ENCODE measurements at regions not wholly inside any gene's neighbourhood (a gene's known extent, or its start where the extent isn't known, plus 50 kb on each side); places are given as distances from the start of the nearest gene placed in this dataset.
"Not testable (repeated sequence)": the region's sequence is repeated elsewhere in the genome, so short reads cannot be mapped to it uniquely, and the experiment has no call there.

DNA sequence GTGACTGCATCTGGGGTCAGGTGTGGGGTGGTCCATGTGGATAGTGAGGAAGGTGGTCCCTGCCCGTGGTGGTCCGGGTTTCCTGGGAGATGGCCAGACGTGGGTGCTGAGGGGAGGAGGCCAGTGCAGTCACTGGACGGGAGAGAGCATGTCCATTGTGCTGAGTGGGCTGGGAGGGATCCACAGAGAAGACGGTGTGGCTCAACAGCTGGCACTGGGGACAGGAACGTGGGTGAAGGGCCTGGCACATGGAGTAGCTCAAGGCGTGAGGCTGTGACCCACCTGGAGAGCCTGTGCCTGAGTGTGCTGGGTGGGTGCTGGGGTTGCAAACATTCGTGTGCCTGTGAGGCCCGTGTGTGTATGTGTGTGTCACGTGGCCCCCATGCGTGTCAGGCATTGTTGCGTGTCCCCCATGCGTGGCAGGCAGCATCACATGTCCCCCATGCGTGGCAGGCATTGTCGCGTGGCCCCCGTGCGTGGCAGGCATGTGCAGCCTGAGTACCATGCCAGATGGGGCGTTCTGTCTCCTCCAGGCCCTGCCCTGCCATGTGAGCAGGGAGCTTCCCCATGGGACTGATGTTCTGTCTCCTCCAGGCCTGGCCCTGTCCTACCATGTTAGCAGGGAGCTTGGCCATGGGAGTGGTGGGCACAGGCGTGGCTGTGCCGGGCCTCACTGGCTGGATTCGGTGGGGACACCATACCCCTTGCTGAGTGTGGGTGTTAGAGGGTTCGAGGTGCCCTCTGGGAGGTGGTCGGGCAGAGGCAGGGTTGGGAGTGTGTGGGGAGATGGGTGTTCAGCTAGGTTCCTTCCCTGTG, 89.8 kb downstream of the TMEM121 start:
- TF ChIP-seq ISL1 (CRISPR knock-in tag; IDR thresholded peaks at IDR 0.05); BACH2 (CRISPR knock-in tag; IDR thresholded peaks at IDR 0.05; ENCODE audit: borderline replicate concordance); CSDC2 (CRISPR knock-in tag; IDR thresholded peaks at IDR 0.05); TCF4 (CRISPR knock-in tag; IDR thresholded peaks at IDR 0.05; ENCODE audit: borderline replicate concordance); ZNF70 (CRISPR knock-in tag; IDR thresholded peaks at IDR 0.05); ZFP30 (CRISPR knock-in tag; IDR thresholded peaks at IDR 0.05); TOX (CRISPR knock-in tag; IDR thresholded peaks at IDR 0.05; ENCODE audit: borderline replicate concordance); ESRRG (CRISPR knock-in tag; IDR thresholded peaks at IDR 0.05); ZFP3 (CRISPR knock-in tag; IDR thresholded peaks at IDR 0.05); ZNF8 (CRISPR knock-in tag; IDR thresholded peaks at IDR 0.05); GLIS3 (CRISPR knock-in tag; IDR thresholded peaks at IDR 0.05); OSR1 (CRISPR knock-in tag; IDR thresholded peaks at IDR 0.05): not testable (repeated sequence)
- TF ChIP-seq, protein P1, sequence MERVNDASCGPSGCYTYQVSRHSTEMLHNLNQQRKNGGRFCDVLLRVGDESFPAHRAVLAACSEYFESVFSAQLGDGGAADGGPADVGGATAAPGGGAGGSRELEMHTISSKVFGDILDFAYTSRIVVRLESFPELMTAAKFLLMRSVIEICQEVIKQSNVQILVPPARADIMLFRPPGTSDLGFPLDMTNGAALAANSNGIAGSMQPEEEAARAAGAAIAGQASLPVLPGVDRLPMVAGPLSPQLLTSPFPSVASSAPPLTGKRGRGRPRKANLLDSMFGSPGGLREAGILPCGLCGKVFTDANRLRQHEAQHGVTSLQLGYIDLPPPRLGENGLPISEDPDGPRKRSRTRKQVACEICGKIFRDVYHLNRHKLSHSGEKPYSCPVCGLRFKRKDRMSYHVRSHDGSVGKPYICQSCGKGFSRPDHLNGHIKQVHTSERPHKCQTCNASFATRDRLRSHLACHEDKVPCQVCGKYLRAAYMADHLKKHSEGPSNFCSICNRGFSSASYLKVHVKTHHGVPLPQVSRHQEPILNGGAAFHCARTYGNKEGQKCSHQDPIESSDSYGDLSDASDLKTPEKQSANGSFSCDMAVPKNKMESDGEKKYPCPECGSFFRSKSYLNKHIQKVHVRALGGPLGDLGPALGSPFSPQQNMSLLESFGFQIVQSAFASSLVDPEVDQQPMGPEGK (CRISPR knock-in tag; IDR thresholded peaks at IDR 0.05; ENCODE audit: borderline replicate concordance), result not testable (repeated sequence)
- TF ChIP-seq, protein P2, sequence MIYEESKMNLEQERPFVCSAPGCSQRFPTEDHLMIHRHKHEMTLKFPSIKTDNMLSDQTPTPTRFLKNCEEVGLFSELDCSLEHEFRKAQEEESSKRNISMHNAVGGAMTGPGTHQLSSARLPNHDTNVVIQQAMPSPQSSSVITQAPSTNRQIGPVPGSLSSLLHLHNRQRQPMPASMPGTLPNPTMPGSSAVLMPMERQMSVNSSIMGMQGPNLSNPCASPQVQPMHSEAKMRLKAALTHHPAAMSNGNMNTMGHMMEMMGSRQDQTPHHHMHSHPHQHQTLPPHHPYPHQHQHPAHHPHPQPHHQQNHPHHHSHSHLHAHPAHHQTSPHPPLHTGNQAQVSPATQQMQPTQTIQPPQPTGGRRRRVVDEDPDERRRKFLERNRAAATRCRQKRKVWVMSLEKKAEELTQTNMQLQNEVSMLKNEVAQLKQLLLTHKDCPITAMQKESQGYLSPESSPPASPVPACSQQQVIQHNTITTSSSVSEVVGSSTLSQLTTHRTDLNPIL (CRISPR knock-in tag; IDR thresholded peaks at IDR 0.05; ENCODE audit: low read depth), result not testable (repeated sequence)
